ENCODE measurements at regions not wholly inside any gene's neighbourhood (a gene's known extent, or its start where the extent isn't known, plus 50 kb on each side); places are given as distances from the start of the nearest gene placed in this dataset.

- TF ChIP-seq POLR2AphosphoS5 (IDR thresholded peaks at IDR 0.05), result no peak
- TF ChIP-seq CTCF (IDR thresholded peaks at IDR 0.05), result no peak
These were observed 412.0 kb upstream of the TCF4 start for GRCh38 chr18:56000041-56000440.

All from prostate gland (tissue), 2 donors.